NT2/D1 (cell line): ENCODE measurements at regions not wholly inside any gene's neighbourhood (a gene's known extent, or its start where the extent isn't known, plus 50 kb on each side); places are given as distances from the start of the nearest gene placed in this dataset.

Experiments
- SUZ12 ChIP-seq: IDR thresholded peaks from 2 replicates; pipeline ENCODE4 v1.6.1; 2011; ENCODE audit not compliant: insufficient read length, insufficient read depth; ENCODE audit errors: extremely low read depth
- YY1 ChIP-seq: IDR thresholded peaks from 2 replicates; pipeline ENCODE4 v1.6.1; 2011; ENCODE audit not compliant: insufficient read length, insufficient read depth

- TF ChIP-seq SUZ12 (no peak), YY1 (no peak)
Measured at GRCh38 chr10:125485665-125486064, 197.3 kb downstream of the TEX36 start.
